Activated naive CD8-positive, alpha-beta T cell treated with anti-CD3 and anti-CD28 coated beads, Interleukin-2, amount 50 U/mL, for 16 hours (primary cell): ENCODE measurements at regions not wholly inside any gene's neighbourhood (a gene's known extent, or its start where the extent isn't known, plus 50 kb on each side); places are given as distances from the start of the nearest gene placed in this dataset.

Source experiments
- DNase-seq: peaks from one replicate; pipeline ENCODE4 v3.0.0-alpha.2; 2020; ENCODE audit warnings: low read depth, low spot score

DNA sequence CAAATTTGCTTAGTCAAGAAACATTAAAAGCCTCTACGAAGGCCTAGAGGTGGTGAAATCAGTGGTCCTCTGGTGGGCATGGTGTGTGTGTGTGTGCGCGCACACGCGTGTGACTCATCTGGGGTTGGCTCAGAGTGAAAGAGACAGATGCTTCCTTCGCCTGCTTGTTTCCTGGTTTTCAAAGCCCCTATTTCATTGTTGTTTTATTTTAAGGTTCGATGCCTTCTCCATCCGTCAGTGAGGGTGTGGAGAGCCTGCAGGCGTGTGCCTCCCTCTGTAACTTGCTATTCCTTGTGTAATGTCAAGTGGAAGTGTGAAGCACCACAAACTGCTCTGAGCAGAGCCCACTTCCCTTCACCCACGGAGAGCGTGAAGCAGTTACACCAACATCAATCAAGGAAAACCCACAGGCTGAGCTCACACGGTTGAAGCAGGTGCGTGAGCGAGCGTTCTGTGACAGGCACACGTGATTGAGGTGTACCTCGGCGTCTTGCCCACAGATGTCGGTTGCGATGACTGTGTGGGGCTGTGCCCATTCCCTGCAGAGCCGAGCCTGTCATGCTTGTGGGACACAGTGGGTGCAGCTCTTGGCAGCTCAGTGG, 233.9 kb downstream of the PRL start:
- peak; percentile 13 for DNase-seq

DNA sequence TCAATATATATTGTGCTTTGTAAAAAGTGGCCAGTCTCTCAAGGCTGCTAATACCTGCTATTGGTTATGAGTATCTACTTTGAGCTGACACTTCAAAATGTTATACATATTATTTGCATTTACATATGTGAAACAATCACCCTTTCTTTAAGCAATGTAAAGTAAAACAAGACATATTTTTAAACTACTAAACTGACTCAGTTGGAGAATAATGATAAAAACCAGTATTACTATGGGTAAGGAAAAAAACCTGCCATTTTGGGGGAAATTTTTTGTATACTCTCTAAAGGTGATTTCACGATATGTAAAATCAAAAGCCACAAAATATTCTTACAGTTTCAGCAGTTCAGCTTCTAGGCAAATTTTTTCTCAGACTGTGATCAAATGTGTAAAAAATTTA, 232.3 kb downstream of the PRL start:
- no peak for DNase-seq

DNA sequence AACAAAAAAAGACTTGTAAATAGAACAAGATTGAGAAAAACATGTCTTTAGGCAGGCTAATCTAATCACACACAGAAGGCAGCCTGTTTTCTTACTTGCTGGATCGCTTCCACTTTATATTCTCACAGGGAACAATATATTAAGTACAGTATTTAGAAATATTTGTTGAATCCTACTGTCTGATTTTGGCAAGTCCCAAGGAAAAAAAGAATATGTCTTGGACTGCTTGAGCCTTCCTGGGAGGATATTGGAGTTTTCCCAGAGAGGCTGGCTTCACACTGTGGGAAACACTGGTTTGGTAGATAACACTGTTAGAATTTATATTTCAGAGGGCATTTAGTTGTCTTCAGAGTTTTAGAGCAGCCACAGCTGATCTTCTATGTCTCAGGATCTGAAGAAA, 229.7 kb downstream of the PRL start:
- DNase-seq, result no peak

DNA sequence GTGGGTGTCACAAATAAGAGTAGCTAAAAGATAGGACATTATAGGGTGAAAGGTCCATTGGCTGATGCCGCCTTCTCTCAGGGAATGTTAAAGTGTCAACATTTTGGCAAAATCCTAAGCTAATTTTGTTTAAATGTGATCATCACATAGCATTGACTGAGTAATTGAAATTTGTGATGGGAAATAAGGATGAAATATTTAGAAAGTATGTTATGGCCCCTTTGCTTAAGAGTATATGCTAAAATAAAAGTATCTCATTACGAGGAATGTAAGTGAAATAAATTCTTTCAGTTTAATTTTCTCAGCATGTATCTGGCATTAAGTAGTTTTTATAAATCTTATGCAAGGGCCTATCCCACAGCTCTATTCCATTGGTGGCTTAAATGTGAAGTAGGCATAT, 229.2 kb downstream of the PRL start:
- DNase-seq, result no peak

DNA sequence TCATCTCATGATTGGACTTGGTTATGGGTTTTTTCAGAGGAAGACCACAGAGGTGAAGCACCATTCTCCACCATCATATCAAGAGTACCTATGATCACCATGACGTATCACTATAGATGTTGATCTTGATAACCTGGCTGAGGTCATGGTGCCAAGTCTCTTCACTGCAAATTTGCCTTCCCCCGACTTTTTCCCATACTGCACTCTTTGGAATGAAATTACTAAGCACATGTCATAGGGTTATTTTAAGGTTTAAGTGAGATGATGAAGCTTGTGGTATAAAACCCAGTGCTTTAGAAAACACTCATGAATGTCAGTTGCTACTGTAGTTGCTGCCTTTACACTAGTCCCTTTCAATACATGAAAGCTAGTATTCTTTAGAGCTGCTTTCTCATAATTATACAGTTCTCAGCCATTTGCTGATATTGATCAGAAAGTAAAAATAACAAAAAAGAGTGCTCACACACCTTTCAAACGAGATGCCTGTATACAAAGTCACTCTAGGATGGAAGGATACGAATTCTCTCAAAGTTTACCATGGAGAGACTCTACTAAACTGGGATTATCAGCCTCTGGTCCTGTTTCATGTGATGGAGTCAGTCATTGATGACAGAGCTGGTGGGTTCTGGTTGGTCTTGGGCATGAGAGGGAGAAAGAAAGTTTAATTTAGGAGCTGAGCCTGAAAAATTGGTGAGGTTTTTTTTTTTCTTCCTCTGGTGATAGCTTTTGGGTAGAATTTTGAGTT, 228.1 kb downstream of the PRL start:
- DNase-seq, result no peak

DNA sequence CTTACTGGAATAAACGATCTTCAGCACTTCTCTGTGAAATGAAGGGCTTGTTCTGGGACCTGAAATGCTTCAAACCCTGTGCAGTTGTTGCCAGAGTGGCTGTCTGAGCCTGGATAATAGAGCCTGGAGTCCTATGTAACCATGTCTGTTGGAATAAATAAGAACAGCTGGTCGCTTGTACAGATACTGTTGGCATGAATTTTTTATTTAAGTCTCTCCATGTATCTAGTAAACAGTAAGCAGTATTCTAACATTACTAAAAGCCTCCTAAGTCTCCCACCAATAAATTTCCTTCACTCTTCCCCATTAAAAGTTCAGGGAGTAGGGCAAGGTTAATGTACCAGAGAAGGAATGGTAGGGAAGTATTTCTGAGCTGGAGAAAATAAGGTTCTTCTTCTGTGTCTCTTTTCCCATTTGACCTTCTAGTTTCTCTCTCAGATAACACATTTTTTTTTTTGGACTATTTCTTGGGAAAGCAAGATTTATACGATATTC, 227.5 kb downstream of the PRL start:
- no peak for DNase-seq

DNA sequence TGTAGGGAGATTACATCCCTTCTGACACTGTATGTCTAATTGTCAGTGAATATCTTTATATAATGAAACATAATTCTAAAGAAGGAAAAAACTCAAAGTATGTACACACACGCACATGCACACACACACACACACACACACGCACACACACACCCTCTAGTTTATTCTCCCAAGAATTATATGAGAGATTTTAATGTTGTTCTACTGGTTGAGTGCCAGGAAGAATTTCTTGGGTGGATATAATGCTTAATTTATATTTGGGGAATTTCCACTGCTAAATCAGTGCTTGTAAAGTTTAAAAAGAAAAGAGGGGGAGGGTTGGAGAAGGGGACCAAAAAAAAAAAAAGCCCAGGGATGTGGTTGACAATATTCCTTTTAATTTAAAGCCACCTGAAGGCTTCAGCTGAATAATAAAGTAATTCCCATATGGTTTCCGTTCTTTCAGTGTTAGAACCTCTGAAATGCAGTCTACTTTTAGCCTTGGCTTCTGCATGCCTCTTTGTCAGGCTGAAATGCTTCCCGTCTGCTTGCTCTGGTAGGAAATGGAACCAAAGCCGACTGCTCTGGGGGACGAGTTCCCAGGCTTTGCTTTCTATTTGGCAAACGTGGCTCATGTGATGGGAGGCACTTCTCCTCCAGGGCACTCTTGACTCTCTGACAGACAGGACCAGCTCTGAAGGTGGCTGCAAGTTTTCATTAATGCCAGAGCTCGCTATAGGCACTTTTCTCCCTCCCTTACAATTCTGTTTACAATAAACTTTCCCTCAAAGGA, 225.4 kb downstream of the PRL start:
- no peak for DNase-seq

DNA sequence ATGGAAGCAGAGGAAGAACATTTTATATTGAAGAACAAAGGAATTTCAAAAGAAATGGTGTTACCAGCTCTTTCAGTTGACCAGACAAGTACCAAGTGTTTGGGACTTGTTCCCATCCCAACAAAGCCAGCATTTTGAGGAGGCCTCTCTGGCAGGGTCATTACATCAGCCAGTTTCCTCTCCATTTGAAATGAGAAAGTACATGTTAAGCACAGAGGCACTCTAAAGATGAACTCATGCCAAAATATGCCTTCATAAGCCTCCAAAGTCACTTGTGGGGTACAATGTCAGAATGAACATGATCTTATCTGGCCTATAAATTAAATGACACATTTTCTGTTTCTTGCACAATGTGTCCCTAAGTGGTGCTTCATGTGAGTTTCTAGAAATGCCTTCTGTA, 223.9 kb downstream of the PRL start:
- no peak for DNase-seq

DNA sequence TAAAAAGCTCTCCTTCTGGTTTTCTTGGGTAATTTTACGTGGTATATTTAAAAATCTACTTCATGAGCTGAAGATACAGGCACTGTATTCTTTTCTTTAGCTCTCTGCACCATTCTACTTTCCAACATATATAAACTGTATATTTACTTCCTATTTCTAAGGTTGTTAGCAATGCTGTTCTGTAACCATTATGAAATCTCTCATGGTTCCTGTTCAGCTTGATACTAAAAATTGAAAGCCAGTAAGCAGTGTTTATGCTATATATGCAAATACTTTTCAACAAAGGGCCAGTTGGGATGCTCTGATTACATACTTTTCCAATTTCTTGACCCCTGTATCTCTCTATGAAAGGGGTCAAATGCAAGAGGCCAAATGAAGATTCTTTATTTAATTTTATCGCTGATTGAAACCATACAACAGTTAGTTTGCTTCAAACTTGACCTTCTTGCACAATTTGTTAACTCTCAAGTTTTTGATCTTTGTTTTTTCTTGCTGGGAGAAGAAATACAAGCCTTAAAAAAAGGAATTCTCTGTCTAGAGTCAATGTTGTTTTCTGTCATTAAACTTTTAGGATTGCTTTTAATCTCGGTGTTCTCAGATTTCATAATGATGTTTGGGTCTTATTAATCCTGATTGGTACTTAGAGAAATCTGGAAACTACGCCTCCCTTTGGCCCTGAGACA, 223.2 kb downstream of the PRL start:
- DNase-seq, result no peak

DNA sequence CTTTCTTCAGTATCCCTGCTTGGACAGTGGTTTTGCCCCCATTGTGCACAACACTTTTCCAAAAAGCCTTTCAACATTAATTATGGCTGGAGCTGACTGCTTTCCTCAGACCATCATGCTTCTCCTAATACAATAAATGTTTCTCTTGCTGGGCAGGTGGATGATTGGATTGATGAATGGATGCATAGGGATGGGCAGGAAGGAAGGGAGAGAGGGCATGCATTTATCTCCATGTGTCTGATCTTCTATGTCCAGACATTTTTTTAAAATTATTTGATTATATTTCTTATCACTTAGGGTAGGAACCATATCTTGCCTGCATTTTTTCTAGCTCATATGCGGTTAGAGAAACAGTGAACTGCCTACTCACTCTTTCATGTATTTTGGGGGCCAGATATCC, 218.5 kb downstream of the PRL start:
- DNase-seq, result no peak

DNA sequence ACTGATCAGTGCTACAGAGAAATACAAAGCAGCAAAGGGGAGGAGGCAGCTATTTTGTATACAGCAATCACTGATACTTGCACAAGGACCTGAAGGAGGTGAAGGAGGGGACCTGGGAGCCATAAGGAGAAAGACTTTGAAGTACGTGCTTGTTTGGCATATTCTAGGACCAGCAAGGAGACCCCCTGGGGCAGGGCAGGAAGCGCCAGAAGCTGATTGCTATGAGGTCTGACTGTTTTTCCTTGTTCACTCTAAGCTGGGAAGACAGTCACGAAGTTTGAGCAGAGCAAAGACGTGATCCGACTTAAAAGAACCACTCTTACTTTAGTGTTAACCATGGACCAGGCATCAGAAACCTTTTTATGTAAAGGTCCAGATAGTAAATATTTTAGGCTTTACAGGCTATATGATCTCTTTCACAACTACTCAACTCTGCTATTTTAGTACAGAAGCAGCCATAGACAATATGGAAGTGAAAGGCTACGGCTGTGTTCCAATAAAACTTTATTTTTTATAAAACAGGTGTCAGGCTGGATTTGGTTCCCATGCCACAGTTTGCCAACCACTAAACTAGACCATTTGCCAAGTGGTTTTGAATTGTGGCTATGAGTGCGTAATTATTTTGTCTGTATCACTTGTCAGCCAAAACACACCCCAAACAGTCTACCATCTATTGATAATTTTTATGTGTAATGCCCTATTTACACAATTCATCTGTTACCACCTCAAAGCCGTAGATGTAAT, 217.9 kb downstream of the PRL start:
- no peak for DNase-seq

DNA sequence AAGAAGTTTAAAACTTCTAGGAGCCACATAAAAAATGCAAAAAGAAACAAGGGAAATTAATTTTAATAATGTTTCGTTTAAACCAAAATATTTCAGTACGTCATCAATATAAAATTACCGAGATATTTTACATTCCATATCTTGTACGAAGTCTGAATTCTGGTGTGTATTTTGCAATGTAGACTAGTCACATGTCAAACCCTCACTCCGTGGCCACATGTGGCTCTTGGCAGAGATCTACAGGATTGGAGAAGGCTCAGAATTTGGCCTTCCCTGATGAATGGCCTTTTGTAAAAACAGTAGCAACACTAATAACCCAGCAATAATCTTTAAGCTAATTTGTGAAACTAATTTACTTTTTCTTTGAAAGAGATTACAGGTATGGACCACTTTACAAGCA, 217.1 kb downstream of the PRL start:
- DNase-seq, result no peak

DNA sequence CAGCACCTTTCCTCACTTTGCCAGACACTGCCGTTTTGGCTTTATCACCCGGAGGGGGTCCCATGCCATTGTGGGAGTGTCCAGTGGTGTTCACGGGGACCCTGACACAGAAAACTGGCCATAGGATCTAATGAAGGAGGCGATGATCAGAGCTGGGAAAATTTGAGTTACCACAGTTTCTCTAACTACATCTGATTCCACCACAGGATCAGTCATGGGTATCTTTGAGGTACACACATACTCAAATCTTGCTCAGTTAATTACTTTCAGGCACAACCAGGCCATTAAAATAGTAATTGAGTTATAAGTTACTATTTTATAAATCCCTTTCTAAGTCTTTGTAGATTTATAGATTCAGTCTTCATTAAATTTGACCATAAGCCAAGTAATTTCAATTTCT, 215.1 kb downstream of the PRL start:
- DNase-seq, result no peak

DNA sequence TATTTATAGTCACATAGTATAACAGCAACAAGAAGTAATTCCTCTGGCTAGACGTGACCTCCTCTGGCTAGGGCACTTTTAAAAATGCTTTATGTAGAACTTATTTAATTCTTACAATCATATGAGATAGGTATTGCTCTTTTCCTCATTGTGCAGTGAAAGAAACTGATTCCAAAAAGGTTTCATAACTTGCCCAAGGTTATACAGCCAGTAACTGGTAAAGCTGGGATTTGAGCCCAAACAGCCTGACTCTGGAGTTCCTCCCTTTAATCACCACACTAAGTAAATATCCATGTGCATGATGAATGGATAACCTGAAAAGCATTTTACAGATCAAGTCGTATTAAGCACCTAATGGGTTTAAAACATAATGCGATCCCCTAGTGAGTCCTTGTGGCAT, 214.6 kb downstream of the PRL start:
- DNase-seq, result no peak

DNA sequence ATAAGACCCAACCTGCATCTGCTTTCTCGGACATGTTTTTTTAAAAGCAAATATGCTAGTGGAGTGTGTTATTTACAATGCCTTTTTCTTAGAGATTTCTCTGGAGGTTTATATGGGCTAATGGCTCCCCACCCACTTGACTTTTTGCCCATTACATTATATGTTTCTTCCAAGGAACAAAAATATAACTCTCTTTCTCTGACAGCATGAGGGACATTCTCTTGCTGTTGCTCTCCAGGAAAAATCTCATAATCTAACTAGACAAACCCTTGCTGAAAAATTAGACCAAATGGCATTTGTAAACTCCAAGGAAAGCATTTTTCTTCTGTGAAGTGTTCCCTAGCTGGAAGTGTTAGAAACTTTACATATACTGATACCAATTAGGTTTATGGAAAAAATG, 213.7 kb downstream of the PRL start:
- DNase-seq, result no peak

DNA sequence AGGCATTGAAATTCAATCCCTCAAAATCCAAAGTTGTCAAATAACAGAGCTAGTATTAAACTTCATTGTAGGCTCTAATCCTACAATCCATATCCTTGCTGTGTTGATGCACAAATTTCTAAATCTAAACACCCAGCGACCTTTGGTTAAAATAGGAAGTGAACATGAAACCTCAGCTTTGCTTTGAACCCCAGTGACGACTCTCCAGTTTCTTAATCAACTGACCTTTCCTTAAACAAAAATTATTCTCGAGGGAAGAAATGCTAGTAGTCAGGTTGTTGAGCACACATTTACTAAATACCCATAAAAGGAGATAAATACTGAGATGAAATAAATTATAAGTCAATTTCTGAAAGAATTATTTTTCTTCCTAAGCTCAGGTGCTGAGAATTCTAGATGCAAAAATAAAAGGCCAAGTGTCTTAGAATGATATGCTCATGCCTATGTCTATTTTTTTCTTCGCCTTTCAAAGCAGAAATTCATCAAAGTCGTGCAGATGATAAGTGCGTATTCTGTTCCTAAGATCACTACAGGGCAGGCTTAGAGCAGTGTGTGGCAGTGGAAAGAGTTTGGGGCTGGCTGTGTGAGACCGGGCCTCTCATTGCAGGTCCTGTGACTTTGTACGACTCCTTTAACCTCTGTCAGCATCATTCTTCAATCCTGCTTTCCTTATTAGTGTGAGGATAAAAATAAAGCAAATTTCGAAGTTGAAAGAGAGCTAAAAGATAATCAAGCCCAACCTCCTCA, 208.7 kb downstream of the PRL start:
- no peak for DNase-seq

DNA sequence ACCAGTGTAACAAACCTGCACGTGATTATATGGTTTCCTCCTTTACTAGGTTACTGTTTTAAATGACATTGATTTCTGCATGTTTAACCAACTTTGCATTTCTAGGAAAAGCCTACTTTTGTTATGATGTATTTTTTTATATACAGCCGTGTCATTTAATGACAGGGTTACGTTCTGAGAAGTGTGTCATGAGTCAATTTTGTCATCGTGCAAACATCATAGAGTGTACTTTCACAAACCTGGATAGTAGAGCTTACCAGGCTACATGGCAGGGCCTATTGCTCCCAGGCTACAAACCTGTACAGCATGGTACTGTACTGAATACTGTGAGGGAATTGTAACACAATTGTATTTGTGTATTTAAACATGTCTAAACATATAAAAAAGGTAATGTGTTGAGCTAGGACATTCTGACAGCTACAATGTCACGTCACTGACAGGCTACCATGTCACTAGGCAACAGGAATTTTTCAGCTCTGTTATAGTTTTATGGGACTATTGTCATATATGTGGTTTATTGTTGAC, 205.3 kb downstream of the PRL start:
- no peak for DNase-seq

DNA sequence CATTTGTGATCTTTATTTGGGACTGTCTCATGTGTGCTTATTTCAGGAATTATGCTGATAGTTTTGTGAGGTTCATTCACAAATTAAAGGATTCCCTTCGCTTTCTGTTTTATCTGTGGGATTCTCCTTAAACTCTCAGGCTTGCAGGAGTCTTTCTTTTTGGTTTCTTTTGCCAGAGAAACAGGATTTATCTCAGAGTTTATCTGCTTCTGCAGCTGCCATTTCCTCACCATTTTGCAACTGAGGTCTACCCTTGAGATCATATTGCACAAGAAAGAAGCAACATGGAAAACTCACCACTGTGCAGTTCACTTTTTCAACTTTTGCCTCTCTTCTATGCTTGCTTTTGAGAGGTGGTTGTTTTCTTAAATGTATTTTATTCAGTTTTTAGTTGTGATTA, 201.0 kb downstream of the PRL start:
- DNase-seq, result no peak

DNA sequence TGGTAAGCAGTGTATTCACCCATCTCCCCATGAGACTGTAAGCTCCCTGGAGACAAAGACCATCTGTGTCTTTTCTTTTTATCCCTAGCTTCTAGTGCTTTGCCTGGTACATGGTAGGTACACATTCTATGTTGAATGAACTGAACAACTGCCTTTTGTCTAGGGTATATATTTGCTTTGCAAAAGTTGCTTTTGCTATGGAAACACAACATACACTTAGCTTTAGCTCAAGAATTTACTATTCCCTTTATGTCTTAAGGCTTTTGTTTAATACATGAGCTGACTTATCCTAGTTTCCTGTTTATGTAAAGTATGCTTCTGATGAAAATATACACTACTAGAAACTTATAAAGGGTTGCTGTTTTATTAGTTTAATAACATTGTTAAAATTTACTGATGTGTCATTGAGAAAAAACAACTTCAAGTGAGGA, 198.2 kb downstream of the PRL start:
- no peak for DNase-seq

DNA sequence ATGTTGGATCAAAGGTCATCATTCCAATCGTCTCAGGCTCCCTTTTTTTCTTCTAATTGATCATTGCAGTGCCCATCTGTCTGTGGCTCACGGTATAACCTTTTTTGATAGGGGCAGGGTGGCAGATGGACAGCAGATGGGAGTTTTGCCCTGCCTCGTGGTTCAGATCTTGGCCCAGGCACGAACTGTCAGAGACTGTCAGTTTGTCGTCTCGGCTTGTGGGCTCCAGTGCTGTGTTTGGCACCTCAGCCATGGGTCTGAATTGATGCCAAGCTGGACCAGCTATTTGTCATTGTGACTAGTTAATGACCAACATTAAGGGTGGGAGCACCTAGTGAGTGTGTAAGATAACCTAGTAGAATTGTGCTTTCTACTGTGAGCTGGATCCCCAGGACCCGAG, 197.6 kb downstream of the PRL start:
- DNase-seq, result no peak

DNA sequence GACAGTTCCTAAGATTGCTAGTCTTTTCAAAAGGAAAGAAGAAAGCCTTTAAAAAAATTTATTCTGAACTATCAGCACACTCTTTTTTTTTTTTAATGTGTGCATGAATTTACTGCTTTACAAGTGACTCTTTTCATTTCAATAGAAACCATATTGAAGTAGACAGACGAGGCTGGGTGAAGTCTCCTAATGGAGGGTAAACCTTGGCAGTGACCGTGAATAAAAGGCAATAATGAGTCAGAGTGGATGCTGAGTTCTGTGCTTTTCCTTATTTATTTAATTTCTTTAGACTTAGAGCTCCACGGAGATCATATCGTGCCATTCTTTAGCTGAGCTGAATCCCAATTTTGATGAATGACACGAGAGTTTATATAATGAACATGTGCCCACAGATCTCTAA, 196.9 kb downstream of the PRL start:
- no peak for DNase-seq
